ENCODE measurements at regions not wholly inside any gene's neighbourhood (a gene's known extent, or its start where the extent isn't known, plus 50 kb on each side); places are given as distances from the start of the nearest gene placed in this dataset.
"Not testable (repeated sequence)": the region's sequence is repeated elsewhere in the genome, so short reads cannot be mapped to it uniquely, and the experiment has no call there.

GRCh38 chrX:110920991-110921390 is 125.4 kb upstream of the CHRDL1 start:
- Histone ChIP-seq H3K9me3 (no peaks in the 10 kb centered on the region), H3K27ac (no peak overlapping the region), H3K4me3 (no peak overlapping the region), H3K4me1 (no peaks in the 10 kb centered on the region), H3K36me3 (no peaks in the 10 kb centered on the region), H3K27me3 (no peaks in the 10 kb centered on the region)
- DNase-seq (ENCODE audit: low spot score in 2 of 2): no peak
- TF ChIP-seq CTCF (IDR thresholded peaks at IDR 0.05): no peak
- intact Hi-C loops (cut with DNase I): no loop called here

GRCh38 chrX:110915570-110915969 is 120.0 kb upstream of the CHRDL1 start:
- Histone ChIP-seq H3K4me1 (no peaks in the 10 kb centered on the region), H3K4me3 (no peak overlapping the region), H3K9me3 (no peaks in the 10 kb centered on the region), H3K27ac (no peak overlapping the region), H3K36me3 (no peaks in the 10 kb centered on the region), H3K27me3 (no peaks in the 10 kb centered on the region)
- no peak for DNase-seq (ENCODE audit: low spot score in 2 of 2)
- intact Hi-C loops (cut with DNase I): no loop called here
- TF ChIP-seq CTCF (IDR thresholded peaks at IDR 0.05): no peak

- TF ChIP-seq CTCF (IDR thresholded peaks at IDR 0.05): no peak
- H3K27ac ChIP-seq: no peak overlapping the region
Measured at GRCh38 chrX:110915111-110915510, 119.5 kb upstream of the CHRDL1 start.

GRCh38 chrX:110914281-110914680 is 118.7 kb upstream of the CHRDL1 start:
- TF ChIP-seq CTCF (IDR thresholded peaks at IDR 0.05): no peak
- intact Hi-C loops (cut with DNase I): no loop called here
- Histone ChIP-seq H3K27me3 (no peaks in the 10 kb centered on the region), H3K9me3 (no peaks in the 10 kb centered on the region), H3K4me1 (no peaks in the 10 kb centered on the region), H3K4me3 (no peak overlapping the region), H3K36me3 (no peaks in the 10 kb centered on the region), H3K27ac (no peak overlapping the region)
- DNase-seq (ENCODE audit: low spot score in 2 of 2): no peak

More at GRCh38 chrX:110915111-110915510, 119.5 kb upstream of the CHRDL1 start:
- no peak for DNase-seq (ENCODE audit: low spot score in 2 of 2)
- Histone ChIP-seq H3K9me3 (no peaks in the 10 kb centered on the region), H3K27me3 (no peaks in the 10 kb centered on the region), H3K4me1 (no peaks in the 10 kb centered on the region), H3K4me3 (no peak overlapping the region), H3K36me3 (no peaks in the 10 kb centered on the region)
- intact Hi-C loops (cut with DNase I): no loop called here

GRCh38 chrX:110904747-110905146 is 109.1 kb upstream of the CHRDL1 start:
- H3K9me3 ChIP-seq; H3K36me3 ChIP-seq; H3K4me3 ChIP-seq; DNase-seq (ENCODE audit: low spot score in 2 of 2); H3K4me1 ChIP-seq; H3K27me3 ChIP-seq; H3K27ac ChIP-seq; intact Hi-C loops (cut with DNase I): not testable (repeated sequence)

GRCh38 chrX:110881971-110882370 is 86.4 kb upstream of the CHRDL1 start:
- H3K9me3 ChIP-seq: peaks cover 8 to 28% of the 10 kb centered on the region in 2 donors
- no peaks in the 10 kb centered on the region for H3K36me3 ChIP-seq
- no peak for TF ChIP-seq CTCF (IDR thresholded peaks at IDR 0.05)
- no peak overlapping the region for H3K27ac ChIP-seq
- H3K27me3 ChIP-seq: no peaks in the 10 kb centered on the region
- no peak overlapping the region for H3K4me3 ChIP-seq
- intact Hi-C loops (cut with DNase I): no loop called here
- DNase-seq (ENCODE audit: low spot score in 2 of 2): no peak
- no peaks in the 10 kb centered on the region for H3K4me1 ChIP-seq
